Stimulated activated naive B cell treated with anti-CD40 and anti-IgM and Interleukin-4, amounts not matched to agents 10 μg/mL and 1 μg/mL and 100 μg/mL, for 72 hours (primary cell): ENCODE measurements at regions not wholly inside any gene's neighbourhood (a gene's known extent, or its start where the extent isn't known, plus 50 kb on each side); places are given as distances from the start of the nearest gene placed in this dataset.
"Not testable (repeated sequence)": the region's sequence is repeated elsewhere in the genome, so short reads cannot be mapped to it uniquely, and the experiment has no call there.

ENCODE experiments used
- ATAC-seq, 2 donors: fragments of 150-1000 bp; cut with Tn5 transposase; replicated peaks; 2 replicates each; pipeline ENCODE4 v1.10.0; 2021; ENCODE audit warnings: moderate library complexity in 1 of 2
- DNase-seq: peaks from one replicate; pipeline ENCODE4 v3.0.0; 2021
- H3K27ac Mint-ChIP-seq: one replicate; pipeline ENCODE4 v1.8.0; 2022; ENCODE audit warnings: mild to moderate bottlenecking, mixed read lengths
- H3K27me3 Mint-ChIP-seq, 2 donors: one replicate each; pipeline ENCODE4 v1.8.0; 2022; ENCODE audit warnings: mixed read lengths in 2 of 2
- H3K36me3 Mint-ChIP-seq, 2 donors: one replicate each; pipeline ENCODE4 v1.8.0; 2022; ENCODE audit warnings: mixed read lengths in 2 of 2, mild to moderate bottlenecking in 1 of 2
- H3K4me1 Mint-ChIP-seq, 2 donors: one replicate each; pipeline ENCODE4 v1.8.0; 2022; ENCODE audit warnings: mixed read lengths in 2 of 2, mild to moderate bottlenecking in 1 of 2
- H3K4me3 Mint-ChIP-seq, 2 donors: one replicate each; pipeline ENCODE4 v1.8.0; 2022; ENCODE audit warnings: mild to moderate bottlenecking in 2 of 2, mixed read lengths in 2 of 2, moderate library complexity in 1 of 2
- H3K9me3 Mint-ChIP-seq, 2 donors: one replicate each; pipeline ENCODE4 v1.8.0; 2022; ENCODE audit warnings: mixed read lengths in 2 of 2, mild to moderate bottlenecking in 1 of 2

DNA sequence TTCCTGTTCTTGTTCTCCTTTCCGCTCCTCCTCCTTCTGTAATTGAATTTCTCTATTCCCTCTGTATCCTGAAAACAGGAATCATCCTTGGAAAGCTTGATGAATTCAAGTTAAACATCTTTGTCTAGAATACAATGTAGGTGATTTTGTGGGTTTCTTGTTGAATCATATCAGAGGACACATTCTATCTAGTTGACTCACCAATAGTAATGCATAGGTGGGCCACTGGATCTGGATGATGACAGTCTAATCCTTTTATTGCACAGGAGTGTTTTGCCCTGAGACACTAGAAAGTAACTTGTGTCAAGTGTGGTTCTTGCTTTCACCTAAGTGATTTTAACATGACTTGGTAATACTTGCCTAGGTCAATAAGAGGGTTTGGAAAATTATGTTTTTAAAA is 164.3 kb downstream of the RFPL4B start:
- Mint-ChIP-seq H3K36me3 (no peaks in the 10 kb centered on the region), H3K27me3 (peaks cover 0 to 12% of the 10 kb centered on the region in 2 donors), H3K4me3 (no peak overlapping the region), H3K27ac (no peak overlapping the region), H3K9me3 (no peaks in the 10 kb centered on the region), H3K4me1 (no peaks in the 10 kb centered on the region)
- DNase-seq, result no peak
- no peak for ATAC-seq

DNA sequence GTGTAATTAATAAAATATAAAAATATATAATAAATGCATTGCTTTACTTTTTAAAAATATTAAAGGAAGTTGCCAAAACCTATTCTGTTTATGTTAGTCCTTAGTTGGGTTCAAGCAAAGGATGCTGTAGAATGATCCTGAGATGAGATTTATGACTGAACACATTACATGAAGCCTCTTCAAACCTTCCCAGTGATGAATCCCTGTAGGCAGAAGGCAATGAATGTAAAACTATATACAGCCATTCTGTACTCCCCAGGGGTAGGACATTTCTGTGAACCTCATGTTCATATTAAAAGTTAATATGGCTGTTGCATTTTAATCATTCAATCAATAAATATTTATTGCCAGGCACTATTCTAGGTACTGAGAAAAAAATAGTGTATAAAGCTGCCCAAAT is 166.0 kb downstream of the RFPL4B start:
- H3K4me1 Mint-ChIP-seq, result no peaks in the 10 kb centered on the region
- H3K27ac Mint-ChIP-seq, result no peak overlapping the region

DNA sequence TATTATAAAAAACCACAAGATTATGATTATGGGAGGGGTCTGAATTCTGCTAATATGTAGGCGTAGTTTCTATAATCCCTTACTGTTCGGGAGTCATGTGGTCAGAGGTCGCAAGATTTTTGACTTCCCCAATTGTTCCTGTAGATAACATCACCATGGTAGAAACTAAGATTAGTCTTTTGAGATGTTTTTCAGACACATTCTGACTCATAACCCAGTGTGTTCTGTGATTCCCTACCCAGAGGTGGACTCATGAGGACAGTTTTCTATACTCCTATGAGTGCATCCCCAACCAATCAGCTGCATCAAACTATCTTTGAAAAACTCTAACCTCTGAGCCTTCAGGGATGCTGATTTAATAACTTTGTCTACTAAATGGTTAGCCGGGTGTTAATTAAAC is 175.5 kb downstream of the RFPL4B start:
- no peaks in the 10 kb centered on the region for H3K27me3 Mint-ChIP-seq
- peak; percentile 31 to 42 for ATAC-seq

More for the DNA sequence above, 166.0 kb downstream of the RFPL4B start:
- ATAC-seq (no peak), DNase-seq (no peak)
- peaks cover 4 to 12% of the 10 kb centered on the region in 2 donors for H3K27me3 Mint-ChIP-seq
- no peak overlapping the region for H3K4me3 Mint-ChIP-seq
- peaks cover 0 to 1% of the 10 kb centered on the region in 2 donors for H3K9me3 Mint-ChIP-seq
- no peaks in the 10 kb centered on the region for H3K36me3 Mint-ChIP-seq

DNA sequence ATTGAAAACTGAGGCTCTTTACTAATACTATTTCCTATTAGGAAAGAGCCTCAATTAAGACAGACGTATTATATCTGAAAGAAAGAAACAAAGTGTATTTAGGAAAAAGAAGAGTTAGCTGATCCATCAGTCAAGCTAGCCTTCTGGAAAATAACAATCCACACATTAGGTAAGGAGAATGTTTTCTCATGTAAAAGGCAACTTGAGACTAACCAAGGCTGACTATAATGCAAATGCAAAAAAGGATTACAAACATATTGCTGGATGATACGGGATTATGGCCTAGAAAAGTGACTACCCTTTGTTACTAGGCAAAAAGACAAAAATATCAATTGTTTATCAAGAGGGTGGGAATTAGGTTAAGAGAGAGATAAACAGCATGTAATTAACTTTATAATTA is 176.9 kb downstream of the RFPL4B start:
- no peaks in the 10 kb centered on the region for H3K27me3 Mint-ChIP-seq
- peaks cover 0 to 2% of the 10 kb centered on the region in 2 donors for H3K9me3 Mint-ChIP-seq
- H3K4me1 Mint-ChIP-seq, result no peaks in the 10 kb centered on the region
- H3K27ac Mint-ChIP-seq, result no peak overlapping the region
- no peak for DNase-seq
- H3K36me3 Mint-ChIP-seq, result no peaks in the 10 kb centered on the region
- H3K4me3 Mint-ChIP-seq, result no peak overlapping the region
- ATAC-seq, result no peak

More for the DNA sequence above, 175.5 kb downstream of the RFPL4B start:
- no peak overlapping the region for H3K27ac Mint-ChIP-seq
- H3K36me3 Mint-ChIP-seq, result no peaks in the 10 kb centered on the region
- no peaks in the 10 kb centered on the region for H3K4me1 Mint-ChIP-seq
- no peak overlapping the region for H3K4me3 Mint-ChIP-seq
- H3K9me3 Mint-ChIP-seq, result no peaks in the 10 kb centered on the region
- no peak for DNase-seq

DNA sequence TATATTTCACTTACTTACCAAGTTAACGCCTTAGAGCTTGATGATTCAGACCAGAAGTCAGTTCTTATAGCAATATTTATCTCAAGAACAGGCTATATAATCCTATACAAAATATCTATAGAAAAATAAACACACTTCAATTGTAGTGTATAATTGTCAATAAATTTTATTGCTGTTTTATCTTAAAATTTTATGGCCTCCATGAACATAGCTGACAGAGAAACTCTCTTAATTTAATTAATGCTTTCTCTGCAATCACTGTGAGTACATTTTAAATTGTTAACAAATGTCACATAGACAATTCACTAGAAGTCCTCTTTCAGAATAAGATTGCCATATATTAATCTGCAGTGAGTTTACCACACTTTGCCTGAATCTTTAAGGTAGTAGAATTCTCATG is 178.6 kb downstream of the RFPL4B start:
- peaks cover 0 to 2% of the 10 kb centered on the region in 2 donors for H3K9me3 Mint-ChIP-seq
- H3K36me3 Mint-ChIP-seq, result no peaks in the 10 kb centered on the region
- no peak overlapping the region for H3K4me3 Mint-ChIP-seq
- ATAC-seq, result no peak
- no peak for DNase-seq
- H3K27me3 Mint-ChIP-seq, result no peaks in the 10 kb centered on the region
- H3K4me1 Mint-ChIP-seq, result no peaks in the 10 kb centered on the region
- no peak overlapping the region for H3K27ac Mint-ChIP-seq

DNA sequence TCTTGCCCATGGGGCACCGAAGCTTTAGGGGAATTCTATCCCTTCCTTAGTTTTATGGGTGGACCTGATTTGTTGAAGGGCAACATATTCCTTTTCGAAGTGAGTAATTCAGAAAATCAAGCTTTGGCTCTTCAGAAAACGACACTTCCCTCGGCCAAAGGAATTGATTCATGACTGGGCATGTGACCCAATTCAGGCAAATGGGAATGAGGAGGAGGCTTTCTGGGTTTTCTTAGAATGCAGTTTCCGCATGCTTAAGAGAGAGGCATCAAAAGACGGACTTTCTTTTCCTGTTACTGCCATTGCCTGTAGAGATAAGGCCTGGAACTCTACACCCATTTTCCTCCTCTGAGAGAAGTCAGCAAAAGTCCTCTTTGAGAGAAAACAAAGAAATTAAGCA is 179.5 kb downstream of the RFPL4B start:
- Mint-ChIP-seq H3K4me3 (no peak overlapping the region), H3K27ac (no peak overlapping the region), H3K36me3 (no peaks in the 10 kb centered on the region), H3K4me1 (no peaks in the 10 kb centered on the region), H3K27me3 (no peaks in the 10 kb centered on the region), H3K9me3 (peaks cover 0 to 2% of the 10 kb centered on the region in 2 donors)
- no peak for ATAC-seq
- no peak for DNase-seq

DNA sequence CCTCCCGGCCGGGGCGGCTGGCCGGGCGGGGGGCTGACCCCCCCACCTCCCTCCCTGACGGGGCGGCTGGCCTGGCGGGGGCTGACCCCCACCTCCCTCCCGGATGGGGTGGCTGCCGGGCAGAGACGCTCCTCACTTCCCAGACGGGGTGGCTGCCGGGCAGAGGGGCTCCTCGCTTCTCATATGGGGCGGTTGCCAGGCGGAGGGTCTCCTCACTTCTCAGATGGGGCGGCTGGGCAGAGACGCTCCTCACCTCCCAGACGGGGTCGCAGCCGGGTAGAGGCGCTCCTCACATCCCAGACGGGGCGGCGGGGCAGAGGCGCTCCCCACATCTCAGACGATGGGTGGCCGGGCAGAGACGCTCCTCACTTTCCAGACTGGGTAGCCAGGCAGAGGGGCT is 181.2 kb downstream of the RFPL4B start:
- not testable (repeated sequence) for H3K9me3 Mint-ChIP-seq, H3K27me3 Mint-ChIP-seq, H3K4me1 Mint-ChIP-seq, H3K27ac Mint-ChIP-seq, DNase-seq, ATAC-seq, H3K4me3 Mint-ChIP-seq, H3K36me3 Mint-ChIP-seq

DNA sequence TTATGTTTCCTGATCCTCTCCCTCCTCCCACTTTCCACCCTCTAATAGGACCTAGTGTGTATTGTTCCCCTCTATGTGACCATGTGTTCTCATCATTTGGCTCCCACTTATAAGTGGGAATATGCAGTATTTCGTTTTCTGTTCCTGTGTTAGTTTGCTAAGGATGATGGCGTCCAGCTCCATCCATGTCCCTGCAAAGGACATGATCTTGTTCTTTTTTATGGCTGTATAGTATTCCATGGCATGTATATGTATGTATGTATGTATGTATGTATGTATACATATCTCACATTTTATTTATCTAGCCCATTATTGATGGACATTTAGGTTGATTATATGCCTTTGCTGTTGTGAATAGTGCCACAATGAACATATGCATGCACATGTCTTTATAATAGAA is 188.7 kb downstream of the RFPL4B start:
- H3K27ac Mint-ChIP-seq, result no peak overlapping the region
- no peak overlapping the region for H3K4me3 Mint-ChIP-seq
- H3K4me1 Mint-ChIP-seq, result no peaks in the 10 kb centered on the region
- no peaks in the 10 kb centered on the region for H3K27me3 Mint-ChIP-seq
- H3K36me3 Mint-ChIP-seq, result no peaks in the 10 kb centered on the region
- peaks cover 5 to 10% of the 10 kb centered on the region in 2 donors for H3K9me3 Mint-ChIP-seq
- DNase-seq (no peak), ATAC-seq (no peak)

DNA sequence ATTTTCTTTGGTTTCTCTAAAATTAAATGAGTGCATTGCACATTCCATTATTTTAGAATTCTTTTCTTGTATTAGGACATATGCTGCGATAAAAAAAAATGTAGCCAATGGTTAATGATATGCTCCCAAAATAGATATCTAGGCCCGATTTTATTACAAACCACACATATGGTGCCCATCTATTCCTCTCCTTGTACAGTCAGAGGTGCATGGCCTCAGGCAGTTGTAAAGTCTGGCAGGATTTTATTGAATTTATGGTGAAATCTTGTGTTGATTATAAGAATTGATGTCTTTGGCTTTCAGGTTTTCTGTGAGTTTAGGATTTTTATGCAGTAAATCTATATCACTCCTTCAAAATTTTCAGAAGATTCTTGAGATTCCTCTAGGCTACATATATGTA is 192.2 kb downstream of the RFPL4B start:
- H3K9me3 Mint-ChIP-seq, result peaks cover 8 to 14% of the 10 kb centered on the region in 2 donors
- H3K4me1 Mint-ChIP-seq, result no peaks in the 10 kb centered on the region
- H3K27me3 Mint-ChIP-seq, result no peaks in the 10 kb centered on the region
- H3K36me3 Mint-ChIP-seq, result no peaks in the 10 kb centered on the region
- no peak for DNase-seq
- no peak for ATAC-seq
- no peak overlapping the region for H3K4me3 Mint-ChIP-seq
- H3K27ac Mint-ChIP-seq, result no peak overlapping the region

DNA sequence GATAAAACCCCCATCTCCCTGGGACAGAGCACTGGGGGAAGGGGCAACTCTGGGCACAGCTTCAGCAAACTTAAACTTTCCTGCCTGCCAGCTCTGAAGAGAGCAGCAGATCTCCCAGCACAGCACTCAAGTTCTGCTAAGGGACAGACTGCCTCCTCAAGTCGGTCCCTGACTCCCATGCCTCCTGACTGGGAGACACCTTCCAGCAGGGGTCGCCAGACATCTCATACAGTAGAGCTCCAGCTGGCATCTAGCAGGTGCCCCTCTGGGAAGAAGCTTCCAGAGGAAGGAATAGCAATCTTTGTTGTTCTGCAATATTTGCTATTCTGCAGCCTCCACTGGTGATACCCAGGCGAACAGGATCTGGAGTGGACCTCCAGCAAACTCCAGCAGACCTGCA is 194.7 kb downstream of the RFPL4B start:
- H3K9me3 Mint-ChIP-seq, H3K36me3 Mint-ChIP-seq, H3K4me1 Mint-ChIP-seq, DNase-seq, H3K27me3 Mint-ChIP-seq, H3K27ac Mint-ChIP-seq, H3K4me3 Mint-ChIP-seq, ATAC-seq: not testable (repeated sequence)

DNA sequence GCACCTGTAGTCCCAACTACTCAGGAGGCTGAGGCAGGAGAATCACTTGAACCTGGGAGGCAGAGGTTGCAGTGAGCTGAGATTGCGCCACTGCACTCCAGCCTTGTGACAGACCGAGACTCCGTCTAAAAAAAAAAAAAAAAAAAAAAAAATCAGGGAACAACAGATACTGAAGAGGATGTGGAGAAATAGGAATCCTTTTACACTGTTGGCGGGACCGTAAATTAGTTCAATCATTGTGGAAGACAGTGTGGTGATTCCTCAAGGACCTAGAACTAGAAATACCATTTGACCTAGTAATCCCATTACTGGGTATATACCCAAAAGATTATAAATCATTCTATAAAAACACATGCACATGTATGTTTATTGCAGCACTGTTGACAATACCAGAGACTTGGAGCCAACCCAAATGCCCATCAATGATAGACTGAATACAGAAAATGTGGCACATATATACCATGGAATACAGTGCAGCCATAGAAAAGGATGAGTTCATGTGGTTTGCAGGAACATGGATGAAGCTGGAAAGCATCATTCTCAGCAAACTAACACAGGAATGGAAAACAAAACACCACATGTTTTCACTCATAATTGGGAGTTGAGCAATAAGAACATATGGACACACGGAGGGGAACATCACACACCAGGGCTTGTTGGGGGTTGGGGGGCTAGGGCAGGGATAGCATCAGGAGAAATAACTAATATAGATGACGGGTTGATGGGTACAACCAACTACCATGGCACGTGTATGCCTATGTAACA is 200.4 kb downstream of the RFPL4B start:
- not testable (repeated sequence) for ATAC-seq, H3K36me3 Mint-ChIP-seq, H3K9me3 Mint-ChIP-seq, H3K27me3 Mint-ChIP-seq, H3K4me3 Mint-ChIP-seq, H3K27ac Mint-ChIP-seq, H3K4me1 Mint-ChIP-seq, DNase-seq

DNA sequence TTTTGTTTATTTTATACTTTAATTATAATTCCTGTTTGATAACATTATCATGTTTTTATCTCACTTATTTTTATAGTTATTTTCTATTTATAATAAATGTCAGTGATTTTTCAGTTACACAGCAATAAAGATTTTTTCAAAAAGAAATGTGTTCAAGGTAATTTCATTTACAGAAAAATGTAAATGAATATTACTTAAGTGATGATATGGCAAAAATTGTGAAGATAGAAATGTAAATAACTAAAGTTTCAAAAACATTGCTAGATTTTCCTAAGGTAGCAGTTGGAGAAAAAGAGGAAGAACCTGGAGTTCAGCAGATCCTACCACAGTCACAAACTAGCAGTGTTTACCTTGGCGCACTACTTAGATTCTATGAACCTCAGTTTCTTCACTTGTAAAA is 202.6 kb downstream of the RFPL4B start:
- H3K36me3 Mint-ChIP-seq, result no peaks in the 10 kb centered on the region
- ATAC-seq, result no peak
- DNase-seq, result no peak
- no peaks in the 10 kb centered on the region for H3K27me3 Mint-ChIP-seq
- H3K4me1 Mint-ChIP-seq, result no peaks in the 10 kb centered on the region
- H3K4me3 Mint-ChIP-seq, result no peak overlapping the region
- H3K9me3 Mint-ChIP-seq, result peaks cover 0 to 1% of the 10 kb centered on the region in 2 donors
- H3K27ac Mint-ChIP-seq, result no peak overlapping the region

DNA sequence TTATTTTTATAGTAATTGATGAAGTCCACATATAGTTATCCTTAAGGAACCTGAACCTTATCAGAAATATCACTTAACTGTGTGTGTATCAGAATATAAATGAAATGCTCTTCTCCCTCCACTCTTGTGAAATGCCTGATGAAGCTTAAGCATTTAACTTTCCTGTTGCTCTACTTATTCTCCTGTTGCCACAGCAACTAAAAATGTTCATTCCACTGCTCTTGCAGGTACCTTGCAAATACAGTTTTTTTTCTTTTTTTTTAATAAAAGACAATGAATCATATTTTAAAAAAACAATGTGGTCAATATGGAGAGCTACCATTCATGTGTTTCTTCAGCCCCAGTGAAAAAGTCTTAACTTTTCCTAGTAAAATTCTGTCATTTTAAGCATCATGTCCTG is 210.3 kb downstream of the RFPL4B start:
- Mint-ChIP-seq H3K27me3 (no peaks in the 10 kb centered on the region), H3K4me3 (no peak overlapping the region), H3K36me3 (no peaks in the 10 kb centered on the region), H3K4me1 (no peaks in the 10 kb centered on the region), H3K9me3 (no peaks in the 10 kb centered on the region), H3K27ac (no peak overlapping the region)
- DNase-seq, result no peak
- no peak for ATAC-seq

DNA sequence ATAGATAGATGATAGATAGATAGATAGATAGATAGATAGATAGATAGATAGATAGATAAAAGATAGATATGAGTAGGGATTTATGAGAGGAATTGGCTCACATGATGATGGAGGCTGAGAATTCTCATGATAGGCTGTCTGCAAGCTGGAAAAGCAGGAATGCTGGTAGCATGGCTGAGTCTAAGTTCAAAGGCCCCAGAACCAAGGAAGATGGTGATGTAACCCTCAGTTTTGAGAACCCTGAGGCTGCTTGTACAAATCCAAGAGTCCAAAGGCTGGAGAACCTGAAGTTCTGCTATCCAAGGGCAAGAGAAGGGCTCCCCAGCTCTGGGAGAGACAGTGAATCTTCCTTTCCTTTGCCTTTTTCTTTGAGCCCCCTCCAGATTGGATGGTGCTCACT is 210.8 kb downstream of the RFPL4B start:
- Mint-ChIP-seq H3K27ac (no peak overlapping the region), H3K36me3 (no peaks in the 10 kb centered on the region)

DNA sequence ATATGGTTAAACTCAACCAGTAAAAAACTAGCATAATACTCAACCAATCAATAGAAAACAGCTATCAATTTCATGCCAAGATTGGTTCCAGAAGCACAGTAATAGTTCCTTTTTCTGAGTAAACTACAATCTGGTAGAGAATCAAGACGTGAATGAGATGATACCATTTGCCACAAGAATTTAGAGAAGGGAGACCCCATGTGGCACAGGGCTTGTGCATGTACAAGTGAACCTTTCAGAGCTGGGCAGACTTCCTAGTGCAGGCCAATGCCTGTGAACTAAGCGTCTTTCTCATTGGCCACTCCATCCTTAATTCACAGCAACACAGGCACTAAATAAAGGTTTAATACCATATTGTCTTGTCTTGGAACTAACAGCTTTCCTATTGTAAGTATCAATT is 213.5 kb downstream of the RFPL4B start:
- peaks cover 0 to under 1% of the 10 kb centered on the region in 2 donors for H3K9me3 Mint-ChIP-seq
- no peaks in the 10 kb centered on the region for H3K36me3 Mint-ChIP-seq
- H3K27me3 Mint-ChIP-seq, result no peaks in the 10 kb centered on the region
- DNase-seq, result no peak
- no peak overlapping the region for H3K4me3 Mint-ChIP-seq
- no peak for ATAC-seq
- H3K4me1 Mint-ChIP-seq, result no peaks in the 10 kb centered on the region
- no peak overlapping the region for H3K27ac Mint-ChIP-seq

More for the DNA sequence above, 210.8 kb downstream of the RFPL4B start:
- H3K4me3 Mint-ChIP-seq, result no peak overlapping the region
- ATAC-seq, result no peak
- H3K9me3 Mint-ChIP-seq, result no peaks in the 10 kb centered on the region
- no peaks in the 10 kb centered on the region for H3K27me3 Mint-ChIP-seq
- H3K4me1 Mint-ChIP-seq, result no peaks in the 10 kb centered on the region
- DNase-seq, result no peak
